ENCODE measurements at regions not wholly inside any gene's neighbourhood (a gene's known extent, or its start where the extent isn't known, plus 50 kb on each side); places are given as distances from the start of the nearest gene placed in this dataset.

DNA sequence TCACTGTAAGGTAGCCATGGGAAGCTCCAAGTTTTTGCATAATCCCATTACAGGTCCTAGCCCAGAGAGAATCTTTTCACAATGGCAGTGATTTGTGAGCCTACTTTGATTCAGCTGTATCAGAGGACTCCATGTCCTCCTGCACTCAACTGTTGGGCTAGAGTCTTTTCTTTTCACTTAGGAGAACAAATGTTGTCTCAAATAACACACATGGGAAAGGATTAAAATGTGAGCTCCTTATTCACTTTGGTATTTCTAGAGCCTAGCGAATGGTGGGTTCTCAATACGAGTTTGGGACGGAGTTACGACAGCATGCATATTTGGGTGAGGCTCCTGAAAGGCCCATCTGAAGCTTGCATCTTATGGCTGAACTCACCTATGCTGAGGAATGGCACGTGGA, 183.5 kb upstream of the STEAP4 start:
- TF ChIP-seq, protein P1, sequence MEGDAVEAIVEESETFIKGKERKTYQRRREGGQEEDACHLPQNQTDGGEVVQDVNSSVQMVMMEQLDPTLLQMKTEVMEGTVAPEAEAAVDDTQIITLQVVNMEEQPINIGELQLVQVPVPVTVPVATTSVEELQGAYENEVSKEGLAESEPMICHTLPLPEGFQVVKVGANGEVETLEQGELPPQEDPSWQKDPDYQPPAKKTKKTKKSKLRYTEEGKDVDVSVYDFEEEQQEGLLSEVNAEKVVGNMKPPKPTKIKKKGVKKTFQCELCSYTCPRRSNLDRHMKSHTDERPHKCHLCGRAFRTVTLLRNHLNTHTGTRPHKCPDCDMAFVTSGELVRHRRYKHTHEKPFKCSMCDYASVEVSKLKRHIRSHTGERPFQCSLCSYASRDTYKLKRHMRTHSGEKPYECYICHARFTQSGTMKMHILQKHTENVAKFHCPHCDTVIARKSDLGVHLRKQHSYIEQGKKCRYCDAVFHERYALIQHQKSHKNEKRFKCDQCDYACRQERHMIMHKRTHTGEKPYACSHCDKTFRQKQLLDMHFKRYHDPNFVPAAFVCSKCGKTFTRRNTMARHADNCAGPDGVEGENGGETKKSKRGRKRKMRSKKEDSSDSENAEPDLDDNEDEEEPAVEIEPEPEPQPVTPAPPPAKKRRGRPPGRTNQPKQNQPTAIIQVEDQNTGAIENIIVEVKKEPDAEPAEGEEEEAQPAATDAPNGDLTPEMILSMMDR (IDR thresholded peaks at IDR 0.05; ENCODE audit: low read depth, low read length, missing control alignments), result no peak
- DNase-seq (ENCODE audit: low read depth), result no peak
- H3K4me3 ChIP-seq (ENCODE audit: low read depth, low read length), result no peak overlapping the region

DNA sequence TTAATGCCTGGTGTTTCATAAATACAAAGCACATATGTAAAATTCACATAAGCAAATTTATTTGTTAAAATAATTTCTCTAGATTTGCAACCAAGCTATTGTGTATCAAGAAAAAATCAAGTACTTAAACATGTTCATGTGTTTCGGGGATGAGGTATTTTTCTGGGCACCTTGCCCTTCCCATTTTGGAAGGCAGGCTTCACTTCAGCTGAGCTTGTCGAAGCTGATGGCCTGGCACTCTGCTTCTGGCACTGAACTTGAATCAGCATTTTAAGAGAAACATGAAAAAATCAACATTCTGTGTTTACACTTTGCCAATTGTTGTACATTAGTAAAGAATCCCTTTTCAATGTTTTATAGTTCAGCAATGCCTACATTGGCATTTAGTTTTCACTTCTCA, 179.1 kb upstream of the STEAP4 start:
- TF ChIP-seq, protein P1 (IDR thresholded peaks at IDR 0.05; ENCODE audit: low read depth, low read length, missing control alignments), result no peak
- no peak overlapping the region for H3K4me3 ChIP-seq (ENCODE audit: low read depth, low read length)

DNA sequence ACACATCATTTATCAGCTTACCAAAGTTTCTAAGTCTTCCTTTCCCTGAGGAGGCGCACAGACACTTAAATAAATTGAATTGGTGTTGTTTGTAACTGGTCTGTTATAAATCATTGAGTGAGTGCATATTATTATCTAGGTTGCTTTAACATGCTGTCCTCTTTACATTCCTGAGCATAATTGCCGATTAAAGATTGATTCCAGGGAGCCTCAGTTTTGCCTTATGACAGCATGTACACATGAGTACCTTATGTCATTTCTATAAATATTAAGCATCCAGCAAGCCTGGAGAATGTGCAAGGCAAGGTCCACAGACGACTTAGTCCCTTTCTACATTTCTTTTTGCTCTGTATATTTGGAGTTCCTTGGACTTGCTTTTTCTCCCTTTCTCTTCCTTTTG, 177.9 kb upstream of the STEAP4 start:
- H3K4me3 ChIP-seq (ENCODE audit: low read depth, low read length), result no peak overlapping the region
- DNase-seq (ENCODE audit: low read depth), result no peak
- TF ChIP-seq, protein P1 (IDR thresholded peaks at IDR 0.05; ENCODE audit: low read depth, low read length, missing control alignments), result no peak

More for the DNA sequence above, 179.1 kb upstream of the STEAP4 start:
- DNase-seq (ENCODE audit: low read depth), result no peak

DNA sequence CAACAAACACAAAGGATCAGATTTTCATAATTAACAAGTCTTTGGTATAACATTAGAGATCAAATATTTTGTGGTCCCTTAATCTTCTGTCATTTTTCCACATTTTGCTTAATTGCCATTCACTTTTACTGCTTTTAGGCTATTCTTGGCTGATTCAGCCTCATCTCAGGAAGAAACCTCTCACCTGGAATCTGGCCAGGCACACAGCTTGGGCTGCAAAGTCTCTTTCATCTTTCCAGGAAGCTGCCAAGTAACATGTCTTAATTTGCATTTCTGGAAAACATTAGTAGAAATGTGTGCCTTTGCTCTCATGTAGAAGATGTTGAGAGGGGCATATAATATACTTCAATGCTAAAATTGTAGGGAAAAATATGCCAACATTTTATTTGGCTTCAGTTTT, 174.2 kb upstream of the STEAP4 start:
- H3K4me3 ChIP-seq (ENCODE audit: low read depth, low read length), result no peak overlapping the region
- TF ChIP-seq, protein P1 (IDR thresholded peaks at IDR 0.05; ENCODE audit: low read depth, low read length, missing control alignments), result no peak
- no peak for DNase-seq (ENCODE audit: low read depth)

DNA sequence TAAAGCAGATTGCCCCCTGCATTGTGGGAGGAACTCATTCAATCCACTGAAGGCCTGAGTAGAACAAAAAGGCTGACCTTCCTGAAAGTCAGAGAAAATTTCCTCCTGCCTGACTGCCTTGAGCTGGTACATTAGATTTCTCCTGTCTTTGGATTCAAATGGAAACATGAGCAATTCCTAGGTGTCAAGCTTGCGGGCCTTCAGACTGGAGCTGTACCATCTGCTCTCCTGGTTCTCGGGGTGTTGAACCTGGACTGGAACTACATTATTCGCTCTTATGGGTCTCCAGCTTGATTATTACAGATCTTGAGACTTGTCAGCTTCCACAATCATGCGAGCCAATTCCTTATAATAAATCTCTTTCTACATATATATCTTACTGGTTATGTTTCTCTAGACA, 173.6 kb upstream of the STEAP4 start:
- DNase-seq (ENCODE audit: low read depth), result no peak
- TF ChIP-seq, protein P1 (IDR thresholded peaks at IDR 0.05; ENCODE audit: low read depth, low read length, missing control alignments), result no peak
- H3K4me3 ChIP-seq (ENCODE audit: low read depth, low read length), result no peak overlapping the region

DNA sequence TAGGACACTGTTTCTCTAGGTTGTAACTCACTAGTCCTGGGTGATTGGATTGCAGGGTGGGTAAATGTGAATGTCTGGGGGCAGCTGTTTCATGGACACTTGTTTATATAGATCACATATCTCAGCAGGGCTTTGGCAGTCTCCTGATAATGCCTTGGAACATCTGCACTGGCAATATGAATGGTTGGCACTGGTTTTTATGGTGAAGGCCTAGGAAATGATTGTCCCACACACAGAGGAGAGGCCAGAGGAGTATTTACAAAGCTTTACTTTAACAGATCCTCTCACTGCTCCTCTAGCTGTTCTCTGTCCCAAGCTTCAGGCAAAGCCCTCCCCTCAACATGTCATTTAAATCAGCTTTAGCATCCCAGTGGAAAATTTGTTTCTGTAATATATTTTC, 171.3 kb upstream of the STEAP4 start:
- H3K4me3 ChIP-seq (ENCODE audit: low read depth, low read length), result no peak overlapping the region
- no peak for DNase-seq (ENCODE audit: low read depth)
- TF ChIP-seq, protein P1 (IDR thresholded peaks at IDR 0.05; ENCODE audit: low read depth, low read length, missing control alignments), result no peak

DNA sequence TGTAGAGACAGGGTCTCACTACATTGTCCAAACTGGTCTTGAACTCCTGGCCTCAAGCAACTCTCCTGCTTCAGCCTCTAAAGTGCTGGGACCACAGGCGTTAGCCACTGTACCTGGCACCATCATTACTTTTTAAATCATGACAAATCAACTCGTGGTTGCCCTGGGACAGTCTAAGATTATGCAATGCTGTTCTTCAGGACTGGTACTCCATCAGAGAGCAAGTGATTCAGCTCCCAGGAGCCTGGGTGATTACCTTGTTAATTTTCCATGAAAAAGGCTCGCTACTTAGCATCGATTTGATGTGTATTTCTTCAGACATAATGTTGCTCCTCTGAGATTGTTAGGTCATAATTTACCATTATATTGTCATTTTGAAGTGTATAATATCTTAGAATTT, 158.9 kb upstream of the STEAP4 start:
- no peak for DNase-seq (ENCODE audit: low read depth)
- TF ChIP-seq, protein P1 (IDR thresholded peaks at IDR 0.05; ENCODE audit: low read depth, low read length, missing control alignments), result no peak
- no peak overlapping the region for H3K4me3 ChIP-seq (ENCODE audit: low read depth, low read length)

Measured in GM12864 (cell line).